ENCODE measurements at regions not wholly inside any gene's neighbourhood (a gene's known extent, or its start where the extent isn't known, plus 50 kb on each side); places are given as distances from the start of the nearest gene placed in this dataset.

- H3K36me3 ChIP-seq (ENCODE audit: low read depth): no peaks in the 10 kb centered on the region
- H3K9me3 ChIP-seq (ENCODE audit: insufficient read depth, low read depth): no peaks in the 10 kb centered on the region
- TF ChIP-seq CTCF (conservative IDR thresholded peaks at IDR 0.05) (peak; percentile 41), EZH2 (IDR thresholded peaks at IDR 0.05; ENCODE audit: low read depth) (no peak)
- BruUV-seq (replicated peaks): no TSS peak
- H3K4me1 ChIP-seq (replicated peaks; ENCODE audit: insufficient read depth): peaks cover 3% of the 10 kb centered on the region; the same call in 1 of the 2 replicates
- no peak overlapping the region for H2AFZ ChIP-seq
- H4K20me1 ChIP-seq (ENCODE audit: insufficient read depth): no peaks in the 10 kb centered on the region
- no peaks in the 10 kb centered on the region for H3K79me2 ChIP-seq (ENCODE audit: low read depth)
- no peak overlapping the region for H3K27ac ChIP-seq
- H3K4me3 ChIP-seq: no peak overlapping the region
- H3K27me3 ChIP-seq (ENCODE audit: insufficient read depth, low read depth): no peaks in the 10 kb centered on the region
- ChIA-PET CTCF (interaction anchor here (0.6 kb wide), 2 partner anchors 526 to 643 kb away, joined by 3 to 9 read pairs; no protein-coding TSS in a partner anchor), POLR2A (ENCODE audit: unreplicated experiment) (no interaction called here)
- H3F3A ChIP-seq (ENCODE audit: insufficient read depth, low read depth): no peaks in the 10 kb centered on the region
- no peak overlapping the region for H3K4me2 ChIP-seq
- intact Hi-C loops (cut with micrococcal nuclease; ENCODE audit: unreplicated experiment): no loop called here
- H3K9me2 ChIP-seq (ENCODE audit: insufficient read depth): no peaks in the 10 kb centered on the region; the same call in 1 of the 2 replicates
- DNase-seq: no peak
These were observed 101.9 kb upstream of the KCNMB2 start for GRCh38 chr3:178434206-178434805.

- H3K27ac ChIP-seq: no peak overlapping the region
- no peaks in the 10 kb centered on the region for H4K20me1 ChIP-seq (ENCODE audit: insufficient read depth)
- BruUV-seq (replicated peaks): no TSS peak
- no peak for TF ChIP-seq CTCF (conservative IDR thresholded peaks at IDR 0.05)
- no peak for TF ChIP-seq EZH2 (IDR thresholded peaks at IDR 0.05; ENCODE audit: low read depth)
- peaks cover 9% of the 10 kb centered on the region; the same call in 1 of the 2 replicates for H3K4me1 ChIP-seq (replicated peaks; ENCODE audit: insufficient read depth)
- ChIA-PET CTCF (no interaction called here), POLR2A (ENCODE audit: unreplicated experiment) (no interaction called here)
- no peaks in the 10 kb centered on the region for H3K27me3 ChIP-seq (ENCODE audit: insufficient read depth, low read depth)
- no peaks in the 10 kb centered on the region for H3K9me3 ChIP-seq (ENCODE audit: insufficient read depth, low read depth)
- no peak overlapping the region for H3K4me2 ChIP-seq
- H3K79me2 ChIP-seq (ENCODE audit: low read depth): no peaks in the 10 kb centered on the region
- no peak overlapping the region for H2AFZ ChIP-seq
- no peaks in the 10 kb centered on the region for H3K36me3 ChIP-seq (ENCODE audit: low read depth)
- H3K4me3 ChIP-seq: no peak overlapping the region
- H3K9me2 ChIP-seq (ENCODE audit: insufficient read depth): no peaks in the 10 kb centered on the region
- DNase-seq: no peak
- H3F3A ChIP-seq (ENCODE audit: insufficient read depth, low read depth): no peaks in the 10 kb centered on the region
- intact Hi-C loops (cut with micrococcal nuclease; ENCODE audit: unreplicated experiment): loop anchor here (5.0 kb wide), 1 partner anchor 1127 kb away; the partner anchor contains the start of gene ACTL6A
These were observed 100.7 kb upstream of the KCNMB2 start for GRCh38 chr3:178435575-178435974.

- Histone ChIP-seq H3K9me2 (ENCODE audit: insufficient read depth) (no peaks in the 10 kb centered on the region), H3K9me3 (ENCODE audit: insufficient read depth, low read depth) (no peaks in the 10 kb centered on the region), H3K27ac (no peak overlapping the region), H3K4me1 (replicated peaks; ENCODE audit: insufficient read depth) (peaks cover 9% of the 10 kb centered on the region; the same call in 1 of the 2 replicates), H4K20me1 (ENCODE audit: insufficient read depth) (no peaks in the 10 kb centered on the region), H3K27me3 (ENCODE audit: insufficient read depth, low read depth) (no peaks in the 10 kb centered on the region), H3K36me3 (ENCODE audit: low read depth) (no peaks in the 10 kb centered on the region), H3K4me2 (no peak overlapping the region), H2AFZ (no peak overlapping the region), H3K4me3 (no peak overlapping the region), H3K79me2 (ENCODE audit: low read depth) (no peaks in the 10 kb centered on the region), H3F3A (ENCODE audit: insufficient read depth, low read depth) (no peaks in the 10 kb centered on the region)
- CTCF ChIA-PET: interaction anchor here (0.6 to 0.8 kb wide), 3 partner anchors 10 to 1025 kb away, joined by 3 to 4 read pairs (median 3); no protein-coding TSS in a partner anchor
- intact Hi-C loops (cut with micrococcal nuclease; ENCODE audit: unreplicated experiment): loop anchor here (1.0 to 5.0 kb wide), 3 partner anchors 530 to 1126 kb away; partner anchors contain the start of gene ACTL6A
- no peak for DNase-seq
- no TSS peak for BruUV-seq (replicated peaks)
- POLR2A ChIA-PET (ENCODE audit: unreplicated experiment): no interaction called here
- peak; percentile 89 for TF ChIP-seq CTCF (conservative IDR thresholded peaks at IDR 0.05)
- no peak for TF ChIP-seq EZH2 (IDR thresholded peaks at IDR 0.05; ENCODE audit: low read depth)
These were observed 99.5 kb upstream of the KCNMB2 start for GRCh38 chr3:178436773-178437172.

Data from PC-9 (cell line).